HEK293 (cell line): ENCODE measurements at regions not wholly inside any gene's neighbourhood (a gene's known extent, or its start where the extent isn't known, plus 50 kb on each side); places are given as distances from the start of the nearest gene placed in this dataset.

Experiments
- BCL11A ChIP-seq: fragments of 450-650 bp; formaldehyde crosslinking; IDR thresholded peaks from 2 replicates; pipeline ENCODE4 v1.5.1; 2016; ENCODE audit warnings: low read depth, missing biosample characterization, missing genetic modification characterization
- CTCF ChIP-seq: fragments of 450-650 bp; formaldehyde crosslinking; IDR thresholded peaks from 2 replicates; pipeline ENCODE4 v1.5.1; 2016; ENCODE audit warnings: missing biosample characterization, missing genetic modification characterization
- EGR2 ChIP-seq: fragments of 450-650 bp; formaldehyde crosslinking; IDR thresholded peaks from 2 replicates; pipeline ENCODE4 v1.5.1; 2016; ENCODE audit warnings: low read depth, missing biosample characterization, missing genetic modification characterization
- KLF7 ChIP-seq: fragments of 450-650 bp; formaldehyde crosslinking; IDR thresholded peaks from 2 replicates; pipeline ENCODE4 v1.5.1; 2016; ENCODE audit warnings: missing biosample characterization, missing genetic modification characterization, borderline replicate concordance
- ZIC2 ChIP-seq: fragments of 450-650 bp; formaldehyde crosslinking; IDR thresholded peaks from 2 replicates; pipeline ENCODE4 v1.5.1; 2016; ENCODE audit warnings: missing biosample characterization, missing genetic modification characterization
- ZNF248 ChIP-seq: fragments of 450-650 bp; formaldehyde crosslinking; IDR thresholded peaks from 2 replicates; pipeline ENCODE4 v1.5.1; 2017; ENCODE audit warnings: missing biosample characterization, missing genetic modification characterization
- TF ChIP-seq, protein P1 (sequence below): fragments of 450-650 bp; formaldehyde crosslinking; IDR thresholded peaks from 2 replicates; pipeline ENCODE4 v1.5.1; 2016; ENCODE audit warnings: missing biosample characterization, missing genetic modification characterization, borderline replicate concordance

DNA sequence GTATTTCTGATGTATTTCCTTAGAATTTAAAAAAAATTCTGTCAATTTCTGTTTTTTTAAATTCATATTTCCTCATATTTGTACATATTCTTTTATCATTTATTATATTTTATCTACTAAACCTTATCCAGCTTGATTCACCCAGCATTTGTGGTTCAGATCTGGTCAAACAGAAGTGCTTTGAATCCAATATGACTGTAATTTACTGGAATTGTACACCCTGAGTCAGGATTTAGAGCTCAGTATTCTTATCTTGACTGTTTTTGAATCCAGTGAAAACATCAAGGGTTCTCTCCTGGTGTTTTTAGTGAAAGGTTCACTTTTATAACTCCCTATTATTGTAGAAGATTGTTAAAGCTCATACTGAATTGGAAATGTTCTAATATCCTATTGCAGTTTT, 1077.0 kb upstream of the NCAM2 start:
- no peak for TF ChIP-seq CTCF (tag by site-specific recombination)
- no peak for TF ChIP-seq KLF7
- no peak for TF ChIP-seq BCL11A
- TF ChIP-seq, protein P1, sequence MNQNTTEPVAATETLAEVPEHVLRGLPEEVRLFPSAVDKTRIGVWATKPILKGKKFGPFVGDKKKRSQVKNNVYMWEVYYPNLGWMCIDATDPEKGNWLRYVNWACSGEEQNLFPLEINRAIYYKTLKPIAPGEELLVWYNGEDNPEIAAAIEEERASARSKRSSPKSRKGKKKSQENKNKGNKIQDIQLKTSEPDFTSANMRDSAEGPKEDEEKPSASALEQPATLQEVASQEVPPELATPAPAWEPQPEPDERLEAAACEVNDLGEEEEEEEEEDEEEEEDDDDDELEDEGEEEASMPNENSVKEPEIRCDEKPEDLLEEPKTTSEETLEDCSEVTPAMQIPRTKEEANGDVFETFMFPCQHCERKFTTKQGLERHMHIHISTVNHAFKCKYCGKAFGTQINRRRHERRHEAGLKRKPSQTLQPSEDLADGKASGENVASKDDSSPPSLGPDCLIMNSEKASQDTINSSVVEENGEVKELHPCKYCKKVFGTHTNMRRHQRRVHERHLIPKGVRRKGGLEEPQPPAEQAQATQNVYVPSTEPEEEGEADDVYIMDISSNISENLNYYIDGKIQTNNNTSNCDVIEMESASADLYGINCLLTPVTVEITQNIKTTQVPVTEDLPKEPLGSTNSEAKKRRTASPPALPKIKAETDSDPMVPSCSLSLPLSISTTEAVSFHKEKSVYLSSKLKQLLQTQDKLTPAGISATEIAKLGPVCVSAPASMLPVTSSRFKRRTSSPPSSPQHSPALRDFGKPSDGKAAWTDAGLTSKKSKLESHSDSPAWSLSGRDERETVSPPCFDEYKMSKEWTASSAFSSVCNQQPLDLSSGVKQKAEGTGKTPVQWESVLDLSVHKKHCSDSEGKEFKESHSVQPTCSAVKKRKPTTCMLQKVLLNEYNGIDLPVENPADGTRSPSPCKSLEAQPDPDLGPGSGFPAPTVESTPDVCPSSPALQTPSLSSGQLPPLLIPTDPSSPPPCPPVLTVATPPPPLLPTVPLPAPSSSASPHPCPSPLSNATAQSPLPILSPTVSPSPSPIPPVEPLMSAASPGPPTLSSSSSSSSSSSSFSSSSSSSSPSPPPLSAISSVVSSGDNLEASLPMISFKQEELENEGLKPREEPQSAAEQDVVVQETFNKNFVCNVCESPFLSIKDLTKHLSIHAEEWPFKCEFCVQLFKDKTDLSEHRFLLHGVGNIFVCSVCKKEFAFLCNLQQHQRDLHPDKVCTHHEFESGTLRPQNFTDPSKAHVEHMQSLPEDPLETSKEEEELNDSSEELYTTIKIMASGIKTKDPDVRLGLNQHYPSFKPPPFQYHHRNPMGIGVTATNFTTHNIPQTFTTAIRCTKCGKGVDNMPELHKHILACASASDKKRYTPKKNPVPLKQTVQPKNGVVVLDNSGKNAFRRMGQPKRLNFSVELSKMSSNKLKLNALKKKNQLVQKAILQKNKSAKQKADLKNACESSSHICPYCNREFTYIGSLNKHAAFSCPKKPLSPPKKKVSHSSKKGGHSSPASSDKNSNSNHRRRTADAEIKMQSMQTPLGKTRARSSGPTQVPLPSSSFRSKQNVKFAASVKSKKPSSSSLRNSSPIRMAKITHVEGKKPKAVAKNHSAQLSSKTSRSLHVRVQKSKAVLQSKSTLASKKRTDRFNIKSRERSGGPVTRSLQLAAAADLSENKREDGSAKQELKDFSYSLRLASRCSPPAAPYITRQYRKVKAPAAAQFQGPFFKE, result no peak
- TF ChIP-seq ZNF248 (tag by site-specific recombination), result no peak
- TF ChIP-seq EGR2 (tag by site-specific recombination), result no peak
- no peak for TF ChIP-seq ZIC2
